Activated T-helper 1 cell treated with Interleukin-2 at 50 U/mL for 16 hours (primary cell): ENCODE measurements at regions not wholly inside any gene's neighbourhood (a gene's known extent, or its start where the extent isn't known, plus 50 kb on each side); places are given as distances from the start of the nearest gene placed in this dataset.
"Not testable (repeated sequence)": the region's sequence is repeated elsewhere in the genome, so short reads cannot be mapped to it uniquely, and the experiment has no call there.

Experiments
- DNase-seq: peaks from one replicate; pipeline ENCODE4 v3.0.0-alpha.2; 2020; ENCODE audit warnings: low read depth

- DNase-seq: no peak
Observed at GRCh38 chr4:89496851-89497250, 189.3 kb upstream of the GPRIN3 start.

- DNase-seq: no peak
Observed at GRCh38 chr4:89493367-89493766, 185.8 kb upstream of the GPRIN3 start.

GRCh38 chr4:89492581-89493071 is 185.0 kb upstream of the GPRIN3 start:
- DNase-seq: no peak

DNA sequence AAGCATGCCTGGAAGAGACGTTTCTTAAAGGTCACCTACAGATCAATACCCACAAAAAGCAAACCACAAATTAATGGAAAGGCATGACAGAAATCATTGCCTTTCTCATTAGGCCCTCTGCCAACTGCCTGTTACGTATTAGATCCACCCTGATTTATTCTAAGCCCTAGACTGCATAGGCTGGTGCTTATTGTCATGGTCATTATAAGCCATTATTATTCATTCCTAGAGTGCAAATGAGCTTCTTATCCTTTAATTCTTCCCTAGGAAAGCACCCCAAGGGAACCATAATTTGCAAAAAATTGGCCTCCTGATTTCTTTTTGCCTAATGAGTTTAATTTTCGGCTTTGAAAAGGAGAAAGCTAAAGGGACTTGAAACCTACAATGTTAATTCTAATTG is 184.2 kb upstream of the GPRIN3 start:
- DNase-seq: no peak

DNA sequence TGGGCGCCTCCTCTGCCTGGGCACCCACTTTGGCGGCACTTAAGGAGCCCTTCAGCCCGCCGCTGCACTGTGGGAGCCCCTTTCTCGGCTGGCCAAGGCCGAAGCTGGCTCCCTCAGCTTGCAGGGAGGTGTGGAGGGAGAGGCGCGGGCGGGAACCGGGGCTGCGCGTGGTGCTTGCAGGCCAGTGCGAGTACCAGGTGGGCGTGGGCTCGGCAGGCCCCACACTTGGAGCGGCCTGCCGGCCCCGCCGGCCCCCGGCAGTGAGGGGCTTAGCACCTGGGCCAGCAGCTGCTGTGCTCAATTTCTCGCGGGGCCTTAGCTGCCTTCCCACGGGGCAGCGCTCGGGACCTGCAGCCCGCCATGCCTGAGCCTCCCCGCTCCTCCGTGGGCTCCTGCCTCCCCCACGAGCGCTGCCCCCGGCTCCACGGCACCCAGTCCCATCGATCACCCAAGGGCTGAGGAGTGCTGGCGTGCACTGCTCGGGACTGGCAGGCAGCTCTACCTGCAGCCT is 182.4 kb upstream of the GPRIN3 start:
- DNase-seq: not testable (repeated sequence)

DNA sequence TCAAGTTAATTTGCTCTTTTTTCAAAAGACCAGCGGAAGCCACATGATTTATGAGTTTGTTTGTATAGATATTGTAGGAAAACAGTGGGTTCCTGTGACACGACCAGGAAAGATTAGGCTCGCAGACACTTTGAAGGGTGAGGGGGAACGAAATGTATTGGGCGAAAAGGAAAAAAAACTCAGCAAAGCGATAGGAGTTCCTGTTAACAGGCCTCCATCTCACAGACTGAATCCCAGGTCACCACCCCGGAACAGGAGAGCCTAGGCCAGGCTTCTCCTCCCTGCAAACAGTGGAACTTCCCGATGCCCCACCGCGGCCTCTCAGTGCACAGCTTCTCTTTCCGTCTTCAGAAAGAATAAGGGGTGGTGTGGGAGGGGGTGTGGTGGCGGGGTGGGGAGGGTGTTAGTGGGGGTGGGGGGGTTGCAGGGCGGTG is 181.8 kb upstream of the GPRIN3 start:
- no peak for DNase-seq

GRCh38 chr4:89488736-89489135 is 181.1 kb upstream of the GPRIN3 start:
- DNase-seq: no peak

- DNase-seq: no peak
Observed at GRCh38 chr4:89486673-89487072, 179.1 kb upstream of the GPRIN3 start.

GRCh38 chr4:89486042-89486441 is 178.4 kb upstream of the GPRIN3 start:
- no peak for DNase-seq

DNA sequence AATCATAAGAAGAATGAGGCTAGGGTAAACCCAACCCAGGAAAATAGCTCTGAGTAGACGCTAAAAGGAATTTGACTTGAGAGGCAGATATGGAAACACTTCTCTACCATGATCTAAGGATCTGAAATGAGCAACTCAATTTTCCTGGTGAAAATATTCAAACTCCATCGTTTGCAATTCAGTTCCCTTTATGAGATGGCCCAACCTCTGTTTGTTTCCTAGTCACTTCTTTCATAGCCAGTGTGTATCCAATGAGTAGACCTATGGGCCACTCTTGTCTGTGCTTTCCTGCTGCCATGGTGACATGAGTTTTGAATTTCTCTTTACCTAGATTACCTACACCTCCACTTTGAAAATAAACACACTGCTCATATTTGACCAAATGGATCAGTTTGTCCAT is 176.2 kb upstream of the GPRIN3 start:
- no peak for DNase-seq

DNA sequence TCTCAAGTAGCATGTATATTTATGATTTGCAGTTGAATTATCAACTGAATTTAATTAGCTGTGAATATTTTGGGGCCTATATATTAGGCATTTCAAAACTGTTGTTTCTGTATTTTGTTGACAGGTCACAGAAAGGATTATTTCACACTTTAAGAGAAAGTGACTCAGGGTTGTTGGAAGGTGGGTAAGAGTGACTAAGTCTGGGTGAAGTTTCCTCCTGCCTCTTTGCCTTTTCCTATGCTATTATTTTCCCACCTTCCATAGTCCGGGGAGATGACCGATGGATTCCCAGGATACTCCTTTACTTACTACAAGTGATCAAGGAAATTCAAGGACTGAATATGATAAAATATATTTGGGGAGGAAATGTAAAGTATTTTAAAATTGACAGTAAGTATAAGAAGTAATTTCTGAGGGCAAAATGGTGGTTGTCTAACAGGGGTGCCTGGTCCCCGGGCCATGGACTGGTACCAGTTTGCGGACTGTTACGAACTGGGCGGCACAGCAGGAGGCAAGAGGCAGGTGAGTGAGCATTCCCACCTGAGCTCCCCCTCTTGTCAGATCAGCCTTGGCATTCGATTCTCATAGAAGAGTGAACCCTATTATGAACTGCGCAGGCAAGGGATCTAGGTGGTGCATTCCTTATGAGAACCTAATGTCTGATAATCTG is 175.5 kb upstream of the GPRIN3 start:
- DNase-seq: no peak

- no peak for DNase-seq
Observed at GRCh38 chr4:89482251-89482650, 174.7 kb upstream of the GPRIN3 start.

- no peak for DNase-seq
Observed at GRCh38 chr4:89469930-89470375, 162.4 kb upstream of the GPRIN3 start.

- no peak for DNase-seq
Observed at GRCh38 chr4:89469516-89469915, 161.9 kb upstream of the GPRIN3 start.

DNA sequence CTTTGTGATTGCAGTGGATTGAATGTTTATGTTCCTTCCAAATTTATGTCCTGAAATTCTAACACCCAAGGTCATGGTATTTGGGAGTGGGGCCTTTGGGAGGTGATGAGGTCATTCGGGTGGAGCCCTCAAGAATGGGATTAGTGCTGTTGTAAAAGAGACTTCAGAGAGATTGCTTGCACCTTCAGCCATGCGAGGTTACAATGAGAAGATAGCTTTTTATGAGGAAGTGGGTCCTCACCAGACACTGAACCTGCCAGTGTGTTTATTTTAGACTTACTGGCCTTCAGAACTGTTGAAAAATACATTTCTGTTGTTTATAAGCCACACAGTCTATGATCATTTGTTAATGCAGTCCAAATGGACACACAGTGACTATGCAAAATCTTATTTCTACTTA is 161.0 kb upstream of the GPRIN3 start:
- DNase-seq: no peak

- DNase-seq: no peak
Observed at GRCh38 chr4:89463341-89463740, 155.7 kb upstream of the GPRIN3 start.

DNA sequence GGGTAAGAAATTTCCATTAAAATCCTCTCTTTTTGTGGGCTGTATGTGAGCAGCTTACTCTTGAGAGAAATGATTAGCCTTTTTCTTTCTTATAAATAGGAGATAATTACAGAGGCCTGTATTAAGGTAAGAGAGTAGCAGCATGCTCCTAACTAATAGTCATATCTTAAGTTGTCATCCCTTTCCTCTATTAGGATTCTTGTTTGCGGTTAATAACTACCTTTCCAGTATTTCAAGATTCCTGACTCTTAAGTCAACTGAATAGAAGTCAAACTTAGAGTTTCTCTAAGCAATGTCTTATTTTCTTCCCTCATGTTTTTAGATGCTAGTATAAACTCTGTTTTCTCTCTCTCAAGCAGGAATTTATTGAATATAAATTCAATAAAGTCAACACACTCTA is 139.9 kb upstream of the GPRIN3 start:
- no peak for DNase-seq

DNA sequence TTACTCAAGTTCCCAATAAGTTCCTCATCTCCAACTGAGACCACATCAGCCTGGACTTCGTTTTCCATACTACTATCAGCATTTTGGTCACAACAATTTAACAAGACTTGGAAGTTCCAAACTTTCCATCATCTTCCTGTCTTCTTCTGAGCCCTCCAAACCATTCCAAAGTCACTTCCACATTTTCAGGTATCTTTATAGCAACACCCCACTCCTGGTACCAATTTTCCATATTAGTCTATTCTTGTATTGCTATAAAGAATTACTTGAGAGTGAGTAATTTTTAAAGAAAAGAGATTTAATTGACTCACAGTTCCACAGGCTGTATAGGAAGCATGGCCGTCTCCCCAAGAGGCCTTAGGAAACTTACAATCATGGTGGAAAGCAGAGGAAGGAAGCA is 138.6 kb upstream of the GPRIN3 start:
- DNase-seq: no peak

GRCh38 chr4:89439533-89439932 is 131.9 kb upstream of the GPRIN3 start:
- DNase-seq: no peak

GRCh38 chr4:89438102-89438831 is 130.7 kb upstream of the GPRIN3 start:
- peak; percentile 17 for DNase-seq

- no peak for DNase-seq
Observed at GRCh38 chr4:89434364-89434988, 126.9 kb upstream of the GPRIN3 start.

DNA sequence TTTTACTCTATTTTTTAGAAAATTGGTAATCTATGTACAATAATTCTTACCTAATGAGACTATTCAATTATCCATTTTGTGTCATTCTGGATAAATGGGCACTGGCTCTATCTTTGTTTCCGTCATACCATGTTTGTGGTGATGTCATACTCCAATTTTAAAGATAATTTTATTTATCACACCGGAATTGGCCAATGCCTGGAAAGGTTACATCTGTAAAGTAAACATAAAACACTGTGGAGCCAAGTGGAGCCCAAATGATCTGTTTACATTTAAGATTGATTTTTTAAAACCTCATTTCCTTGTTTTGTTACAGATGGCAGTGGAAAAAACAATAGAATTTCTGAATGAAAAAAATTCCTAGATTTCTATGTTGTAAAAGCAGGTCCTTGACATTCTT is 120.2 kb upstream of the GPRIN3 start:
- DNase-seq: no peak

DNA sequence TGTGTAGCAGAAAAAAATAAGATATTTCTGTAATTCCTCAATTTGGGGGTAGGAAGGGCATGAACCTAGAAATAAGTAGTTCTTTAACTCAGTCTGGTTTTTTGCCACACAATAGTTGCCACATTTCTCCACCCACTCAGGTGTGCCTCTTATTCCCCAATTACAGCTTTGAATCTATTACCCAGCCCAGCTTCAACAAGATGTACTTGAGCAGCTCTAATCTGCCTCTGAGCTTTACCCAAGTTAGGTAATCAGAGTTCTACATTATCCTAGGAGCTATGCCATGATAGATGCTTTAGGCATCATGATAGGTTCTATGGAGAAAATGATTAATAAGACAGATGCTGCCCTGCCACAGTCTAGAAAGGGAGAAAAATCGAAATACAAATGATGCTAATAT is 117.4 kb upstream of the GPRIN3 start:
- no peak for DNase-seq
